ENCODE measurements at regions not wholly inside any gene's neighbourhood (a gene's known extent, or its start where the extent isn't known, plus 50 kb on each side); places are given as distances from the start of the nearest gene placed in this dataset.

GRCh38 chr12:89081719-89082369 lies 270.5 kb downstream of the DUSP6 start:
- Histone ChIP-seq H3K4me3 (ENCODE audit: control insufficient read depth in 1 of 7, extremely low read depth in 1 of 7, insufficient read depth in 4 of 7, low read depth in 2 of 7, low read length in 6 of 7) (no peak overlapping the region), H3K27me3 (replicated peaks in 2 of 5; ENCODE audit: control insufficient read depth in 4 of 5, insufficient read depth in 5 of 5, low read length in 4 of 5) (no peaks in the 10 kb centered on the region), H3K9me3 (ENCODE audit: control extremely low read depth in 1 of 5, control insufficient read depth in 4 of 5, insufficient read depth in 2 of 5, low read depth in 1 of 5, low read length in 4 of 5) (no peaks in the 10 kb centered on the region), H3K4me1 (ENCODE audit: control extremely low read depth in 1 of 4, control insufficient read depth in 4 of 4, insufficient read depth in 4 of 4, low read length in 3 of 4) (peaks cover 0 to 6% (median 0%) of the 10 kb centered on the region in 4 experiments), H3K36me3 (ENCODE audit: control insufficient read depth in 4 of 4, insufficient read depth in 4 of 4, low read length in 3 of 4) (no peaks in the 10 kb centered on the region), H3K27ac (ENCODE audit: insufficient read depth in 1 of 2, low read depth in 1 of 2, low read length in 2 of 2, poor library complexity in 1 of 2, severe bottlenecking in 2 of 2) (no peak overlapping the region)
- ChIA-PET POLR2A (no interaction called here), CTCF (no interaction called here)
- no CpG with 5 or more reads among the region's 2 CpGs for WGBS (ENCODE audit: insufficient coverage)
- no peak for DNase-seq

GRCh38 chr12:89080793-89081465 lies 271.4 kb downstream of the DUSP6 start:
- CTCF ChIA-PET: no interaction called here
- Histone ChIP-seq H3K27me3 (replicated peaks in 2 of 5; ENCODE audit: control insufficient read depth in 4 of 5, insufficient read depth in 5 of 5, low read length in 4 of 5) (no peaks in the 10 kb centered on the region), H3K36me3 (ENCODE audit: control insufficient read depth in 4 of 4, insufficient read depth in 4 of 4, low read length in 3 of 4) (no peaks in the 10 kb centered on the region), H3K9me3 (ENCODE audit: control extremely low read depth in 1 of 5, control insufficient read depth in 4 of 5, insufficient read depth in 2 of 5, low read depth in 1 of 5, low read length in 4 of 5) (no peaks in the 10 kb centered on the region), H3K4me1 (ENCODE audit: control extremely low read depth in 1 of 4, control insufficient read depth in 4 of 4, insufficient read depth in 4 of 4, low read length in 3 of 4) (peaks cover 0 to 6% (median 0%) of the 10 kb centered on the region in 4 experiments), H3K4me3 (ENCODE audit: control insufficient read depth in 1 of 7, extremely low read depth in 1 of 7, insufficient read depth in 4 of 7, low read depth in 2 of 7, low read length in 6 of 7) (no peak overlapping the region), H3K27ac (ENCODE audit: insufficient read depth in 1 of 2, low read depth in 1 of 2, low read length in 2 of 2, poor library complexity in 1 of 2, severe bottlenecking in 2 of 2) (no peak overlapping the region)
- WGBS (ENCODE audit: insufficient coverage): 80% methylated on average over 1 of the region's 3 CpGs
- POLR2A ChIA-PET: no interaction called here
- DNase-seq: no peak

GRCh38 chr12:89075880-89076540 lies 276.3 kb downstream of the DUSP6 start:
- Histone ChIP-seq H3K4me3 (ENCODE audit: control insufficient read depth in 1 of 7, extremely low read depth in 1 of 7, insufficient read depth in 4 of 7, low read depth in 2 of 7, low read length in 6 of 7) (no peak overlapping the region), H3K9me3 (ENCODE audit: control extremely low read depth in 1 of 5, control insufficient read depth in 4 of 5, insufficient read depth in 2 of 5, low read depth in 1 of 5, low read length in 4 of 5) (no peaks in the 10 kb centered on the region), H3K36me3 (ENCODE audit: control insufficient read depth in 4 of 4, insufficient read depth in 4 of 4, low read length in 3 of 4) (no peaks in the 10 kb centered on the region), H3K4me1 (ENCODE audit: control extremely low read depth in 1 of 4, control insufficient read depth in 4 of 4, insufficient read depth in 4 of 4, low read length in 3 of 4) (no peaks in the 10 kb centered on the region), H3K27me3 (replicated peaks in 2 of 5; ENCODE audit: control insufficient read depth in 4 of 5, insufficient read depth in 5 of 5, low read length in 4 of 5) (no peaks in the 10 kb centered on the region), H3K27ac (ENCODE audit: insufficient read depth in 1 of 2, low read depth in 1 of 2, low read length in 2 of 2, poor library complexity in 1 of 2, severe bottlenecking in 2 of 2) (no peak overlapping the region)
- DNase-seq: no peak
- no CpG with 5 or more reads among the region's 2 CpGs for WGBS (ENCODE audit: insufficient coverage)
- POLR2A ChIA-PET: no interaction called here
- CTCF ChIA-PET: no interaction called here

- DNase-seq: no peak
- no peaks in the 10 kb centered on the region for H3K27me3 ChIP-seq (replicated peaks in 2 of 5; ENCODE audit: control insufficient read depth in 4 of 5, insufficient read depth in 5 of 5, low read length in 4 of 5)
- ChIA-PET CTCF (interaction anchor here (0.6 to 0.7 kb wide), 2 partner anchors 165 to 1005 kb away, joined by 3 read pairs; no protein-coding TSS in a partner anchor), POLR2A (no interaction called here)
- H3K36me3 ChIP-seq (ENCODE audit: control insufficient read depth in 4 of 4, insufficient read depth in 4 of 4, low read length in 3 of 4): no peaks in the 10 kb centered on the region
- no peaks in the 10 kb centered on the region for H3K9me3 ChIP-seq (ENCODE audit: control extremely low read depth in 1 of 5, control insufficient read depth in 4 of 5, insufficient read depth in 2 of 5, low read depth in 1 of 5, low read length in 4 of 5)
- H3K27ac ChIP-seq (ENCODE audit: insufficient read depth in 1 of 2, low read depth in 1 of 2, low read length in 2 of 2, poor library complexity in 1 of 2, severe bottlenecking in 2 of 2): no peak overlapping the region
- no peak overlapping the region for H3K4me3 ChIP-seq (ENCODE audit: control insufficient read depth in 1 of 7, extremely low read depth in 1 of 7, insufficient read depth in 4 of 7, low read depth in 2 of 7, low read length in 6 of 7)
- no peaks in the 10 kb centered on the region for H3K4me1 ChIP-seq (ENCODE audit: control extremely low read depth in 1 of 4, control insufficient read depth in 4 of 4, insufficient read depth in 4 of 4, low read length in 3 of 4)
Observed at GRCh38 chr12:89073659-89074058, 278.6 kb downstream of the DUSP6 start.

GRCh38 chr12:89073027-89073398 lies 279.3 kb downstream of the DUSP6 start:
- CTCF ChIA-PET: interaction anchor here (0.7 kb wide), 1 partner anchor 1005 kb away, joined by 3 read pairs; no protein-coding TSS in a partner anchor
- WGBS (ENCODE audit: insufficient coverage): 83% methylated on average over 1 of the region's 1 CpG
- DNase-seq: no peak
- no peaks in the 10 kb centered on the region for H3K9me3 ChIP-seq (ENCODE audit: control extremely low read depth in 1 of 5, control insufficient read depth in 4 of 5, insufficient read depth in 2 of 5, low read depth in 1 of 5, low read length in 4 of 5)
- POLR2A ChIA-PET: no interaction called here
- H3K4me3 ChIP-seq (ENCODE audit: control insufficient read depth in 1 of 7, extremely low read depth in 1 of 7, insufficient read depth in 4 of 7, low read depth in 2 of 7, low read length in 6 of 7): no peak overlapping the region
- no peaks in the 10 kb centered on the region for H3K36me3 ChIP-seq (ENCODE audit: control insufficient read depth in 4 of 4, insufficient read depth in 4 of 4, low read length in 3 of 4)
- H3K27me3 ChIP-seq (replicated peaks in 2 of 5; ENCODE audit: control insufficient read depth in 4 of 5, insufficient read depth in 5 of 5, low read length in 4 of 5): no peaks in the 10 kb centered on the region
- no peaks in the 10 kb centered on the region for H3K4me1 ChIP-seq (ENCODE audit: control extremely low read depth in 1 of 4, control insufficient read depth in 4 of 4, insufficient read depth in 4 of 4, low read length in 3 of 4)
- H3K27ac ChIP-seq (ENCODE audit: insufficient read depth in 1 of 2, low read depth in 1 of 2, low read length in 2 of 2, poor library complexity in 1 of 2, severe bottlenecking in 2 of 2): no peak overlapping the region

GRCh38 chr12:89072294-89073026 lies 279.8 kb downstream of the DUSP6 start:
- H3K9me3 ChIP-seq (ENCODE audit: control extremely low read depth in 1 of 5, control insufficient read depth in 4 of 5, insufficient read depth in 2 of 5, low read depth in 1 of 5, low read length in 4 of 5): no peaks in the 10 kb centered on the region
- 100% methylated on average over 1 of the region's 4 CpGs for WGBS (ENCODE audit: insufficient coverage)
- no peak for DNase-seq
- ChIA-PET CTCF (no interaction called here), POLR2A (no interaction called here)
- H3K27ac ChIP-seq (ENCODE audit: insufficient read depth in 1 of 2, low read depth in 1 of 2, low read length in 2 of 2, poor library complexity in 1 of 2, severe bottlenecking in 2 of 2): no peak overlapping the region
- H3K4me1 ChIP-seq (ENCODE audit: control extremely low read depth in 1 of 4, control insufficient read depth in 4 of 4, insufficient read depth in 4 of 4, low read length in 3 of 4): no peaks in the 10 kb centered on the region
- no peak overlapping the region for H3K4me3 ChIP-seq (ENCODE audit: control insufficient read depth in 1 of 7, extremely low read depth in 1 of 7, insufficient read depth in 4 of 7, low read depth in 2 of 7, low read length in 6 of 7)
- no peaks in the 10 kb centered on the region for H3K36me3 ChIP-seq (ENCODE audit: control insufficient read depth in 4 of 4, insufficient read depth in 4 of 4, low read length in 3 of 4)
- H3K27me3 ChIP-seq (replicated peaks in 2 of 5; ENCODE audit: control insufficient read depth in 4 of 5, insufficient read depth in 5 of 5, low read length in 4 of 5): no peaks in the 10 kb centered on the region
